Right lobe of liver (tissue), 6 donors: ENCODE measurements at regions not wholly inside any gene's neighbourhood (a gene's known extent, or its start where the extent isn't known, plus 50 kb on each side); places are given as distances from the start of the nearest gene placed in this dataset.

Source experiments
- ATAC-seq, 4 donors: fragments of 200-7000 bp; cut with Tn5 transposase; one replicate each; pipeline ENCODE4 v1.9.1; 2020; ENCODE audit warnings: mild to moderate bottlenecking in 4 of 4, moderate library complexity in 4 of 4
- DNase-seq, 3 donors: peaks; one replicate each; pipeline ENCODE4 v3.0.0-alpha.2; 2020
- H3K27ac ChIP-seq, 3 donors: fragments of 200-600 bp; one replicate each; pipeline ENCODE4 v1.8.0; 2022
- H3K27me3 ChIP-seq, 2 donors: fragments of 200-600 bp; one replicate each; pipeline ENCODE4 v1.8.0; 2022
- H3K36me3 ChIP-seq, 4 donors: fragments of 200-600 bp; sonication (generic) in 1 of 4; one replicate each; pipeline versions ENCODE4 v1.5.1 to v1.8.0; 2017 to 2022; ENCODE audit warnings: control low read depth in 1 of 4
- H3K4me1 ChIP-seq, 4 donors: fragments of 200-600 bp; sonication (generic) in 1 of 4; one replicate each; pipeline versions ENCODE4 v1.5.1 to v1.8.0; 2017 to 2022; ENCODE audit warnings: control low read depth in 1 of 4
- H3K4me3 ChIP-seq, 3 donors: fragments of 200-600 bp; one replicate each; pipeline ENCODE4 v1.8.0; 2022
- H3K9me3 ChIP-seq, 4 donors: fragments of 200-600 bp; sonication (generic) in 1 of 4; one replicate each; pipeline versions ENCODE4 v1.5.1 to v1.8.0; 2017 to 2022; ENCODE audit warnings: control low read depth in 1 of 4
- POLR2A ChIP-seq: fragments of 450-650 bp; IDR thresholded peaks from one replicate; pipeline ENCODE4 v1.6.1; 2017; ENCODE audit warnings: antibody characterized with exemption, mild to moderate bottlenecking
- WGBS: methylation state at CpG from one replicate; pipeline ENCODE4 v1.1.6; 2018; ENCODE audit warnings: low coverage, low lambda C conversion rate; ENCODE audit not compliant: insufficient coverage; ENCODE audit errors: missing lambda C conversion rate; 5-methylcytosine and 5-hydroxymethylcytosine counted together
- intact Hi-C, 2 donors: fragments of 100-400 bp; cut with DNase I; formaldehyde crosslinking; loops; one replicate each; pipeline versions ENCODE4 v1.11.2 to v1.14.1; 2022
- TF ChIP-seq, protein P1 (sequence below), 4 donors: fragments of 200-600 bp in 3 of 4; fragments of 450-650 bp in 1 of 4; IDR thresholded peaks; one replicate each; pipeline versions ENCODE4 v1.5.1 to v1.8.0; 2016 to 2022; ENCODE audit warnings: antibody characterized with exemption in 4 of 4, mild to moderate bottlenecking in 2 of 4
- donor health status: DM: no; HTN: yes; CAD: no.
- donor health status: DM: no; HTN: no; CAD: no.
- donor health status: DM: no; HTN: no; CAD: no.
- donor health status: DM: no; HTN: yes; CAD: no.
- donor health status: DM: no; HTN: yes; CAD: no.

DNA sequence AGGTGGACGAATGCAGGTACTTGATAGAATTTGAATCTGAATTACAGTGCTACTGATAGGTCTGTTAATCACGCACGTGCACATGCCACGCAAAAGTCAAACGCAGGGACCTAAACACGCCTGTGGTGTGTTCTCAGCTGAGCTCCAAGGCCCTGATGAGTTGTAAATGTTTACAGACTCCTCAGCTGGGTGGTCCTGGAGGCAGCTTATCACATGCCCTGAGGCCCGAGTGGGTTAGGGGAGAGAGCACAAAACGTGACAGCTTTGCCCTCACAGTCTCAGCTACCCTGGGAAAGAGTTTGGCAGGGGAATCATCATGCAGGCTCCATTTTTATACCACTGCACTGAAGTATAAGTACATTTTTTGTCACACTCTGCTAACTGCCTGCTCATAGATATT is 68.3 kb upstream of the FAM110C start:
- no peaks in the 10 kb centered on the region for H3K36me3 ChIP-seq
- TF ChIP-seq POLR2A: no peak
- TF ChIP-seq, protein P1, sequence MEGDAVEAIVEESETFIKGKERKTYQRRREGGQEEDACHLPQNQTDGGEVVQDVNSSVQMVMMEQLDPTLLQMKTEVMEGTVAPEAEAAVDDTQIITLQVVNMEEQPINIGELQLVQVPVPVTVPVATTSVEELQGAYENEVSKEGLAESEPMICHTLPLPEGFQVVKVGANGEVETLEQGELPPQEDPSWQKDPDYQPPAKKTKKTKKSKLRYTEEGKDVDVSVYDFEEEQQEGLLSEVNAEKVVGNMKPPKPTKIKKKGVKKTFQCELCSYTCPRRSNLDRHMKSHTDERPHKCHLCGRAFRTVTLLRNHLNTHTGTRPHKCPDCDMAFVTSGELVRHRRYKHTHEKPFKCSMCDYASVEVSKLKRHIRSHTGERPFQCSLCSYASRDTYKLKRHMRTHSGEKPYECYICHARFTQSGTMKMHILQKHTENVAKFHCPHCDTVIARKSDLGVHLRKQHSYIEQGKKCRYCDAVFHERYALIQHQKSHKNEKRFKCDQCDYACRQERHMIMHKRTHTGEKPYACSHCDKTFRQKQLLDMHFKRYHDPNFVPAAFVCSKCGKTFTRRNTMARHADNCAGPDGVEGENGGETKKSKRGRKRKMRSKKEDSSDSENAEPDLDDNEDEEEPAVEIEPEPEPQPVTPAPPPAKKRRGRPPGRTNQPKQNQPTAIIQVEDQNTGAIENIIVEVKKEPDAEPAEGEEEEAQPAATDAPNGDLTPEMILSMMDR (IDR thresholded peaks at IDR 0.05): no peak
- H3K4me1 ChIP-seq: peaks cover 0 to 10% (median 2%) of the 10 kb centered on the region in 4 donors
- H3K27ac ChIP-seq: no peak overlapping the region
- no peaks in the 10 kb centered on the region for H3K27me3 ChIP-seq
- no peak for ATAC-seq
- no peaks in the 10 kb centered on the region for H3K9me3 ChIP-seq
- no peak overlapping the region for H3K4me3 ChIP-seq
- 56% methylated on average over 8 of the region's 8 CpGs for WGBS
- intact Hi-C loops: no loop called here
- DNase-seq: no peak

DNA sequence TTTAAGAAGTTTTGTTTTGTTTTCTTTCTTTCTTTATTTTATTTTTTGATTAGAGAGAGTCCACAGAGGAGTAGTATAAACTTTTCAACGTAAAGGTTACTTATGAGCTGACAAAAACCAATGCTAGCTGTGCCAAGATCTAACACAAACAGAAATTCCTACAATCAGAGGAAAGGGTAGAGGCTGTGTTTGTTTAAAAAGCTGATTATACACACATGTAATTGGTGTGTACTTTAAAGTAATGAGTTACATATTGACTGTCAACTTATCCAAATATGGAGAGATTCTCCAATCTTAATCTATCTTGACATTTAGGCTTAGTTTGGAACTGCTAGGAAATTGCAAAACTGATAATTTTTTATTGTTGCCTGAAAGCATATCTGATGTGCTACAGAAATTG is 63.7 kb upstream of the FAM110C start:
- no peaks in the 10 kb centered on the region for H3K36me3 ChIP-seq
- 4% methylated on average over 1 of the region's 1 CpG for WGBS
- H3K4me1 ChIP-seq: peaks cover 0 to 16% (median 3%) of the 10 kb centered on the region in 4 donors
- H3K27me3 ChIP-seq: no peaks in the 10 kb centered on the region
- no peak overlapping the region for H3K4me3 ChIP-seq
- no peak overlapping the region for H3K27ac ChIP-seq
- no peak for DNase-seq
- H3K9me3 ChIP-seq: no peaks in the 10 kb centered on the region
- intact Hi-C loops: no loop called here
- ATAC-seq: peak; percentile 57 to 82 (median 76)
- TF ChIP-seq POLR2A: no peak
- TF ChIP-seq, protein P1 (IDR thresholded peaks at IDR 0.05): no peak

DNA sequence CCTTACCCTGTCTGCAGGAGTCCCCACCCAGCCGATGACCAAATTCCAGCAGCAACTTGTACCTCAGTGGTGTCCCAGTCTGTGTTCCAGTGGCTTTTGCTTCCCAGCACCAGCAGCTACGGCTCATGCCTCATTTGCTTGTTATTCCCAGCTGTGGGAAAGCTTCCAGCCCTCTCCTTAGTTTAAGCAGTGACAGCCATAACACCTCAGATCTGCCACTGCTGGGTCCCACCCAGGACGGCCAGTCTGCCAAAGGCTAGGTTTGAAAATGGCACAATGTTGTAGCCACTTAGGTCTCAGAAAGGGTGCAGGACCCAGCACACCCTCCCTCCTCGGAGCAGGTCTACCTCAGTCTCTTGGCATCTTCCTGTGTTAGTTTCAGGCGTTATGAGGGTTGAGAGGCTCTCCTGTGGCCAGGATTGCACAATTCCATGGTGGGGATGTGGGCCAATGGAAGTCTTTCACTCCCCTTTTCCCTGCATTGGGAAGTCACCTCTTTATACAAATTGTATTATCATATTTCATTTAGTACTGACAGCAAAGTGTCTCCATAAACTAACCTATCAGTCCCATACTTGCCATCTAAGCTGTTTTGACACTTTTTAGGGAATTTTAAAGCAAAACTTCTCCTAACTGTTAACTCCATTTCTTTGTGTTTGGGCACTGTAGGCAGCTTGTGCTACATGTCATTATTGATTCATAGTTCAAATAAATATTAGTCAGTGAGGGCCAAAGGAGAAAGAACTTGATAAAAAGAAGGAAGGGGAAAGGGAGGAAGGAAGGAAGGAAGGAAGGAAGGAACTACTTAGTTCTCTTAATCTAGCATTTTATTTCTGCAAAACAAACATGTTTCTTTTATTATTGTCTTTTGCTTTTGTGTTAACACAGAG is 62.9 kb upstream of the FAM110C start:
- Histone ChIP-seq H3K27me3 (no peaks in the 10 kb centered on the region), H3K9me3 (no peaks in the 10 kb centered on the region), H3K27ac (no peak overlapping the region), H3K4me3 (no peak overlapping the region), H3K36me3 (no peaks in the 10 kb centered on the region), H3K4me1 (peaks cover 0 to 16% (median 3%) of the 10 kb centered on the region in 4 donors)
- peak; percentile 59 to 83 (median 81) for ATAC-seq
- DNase-seq: no peak
- intact Hi-C loops: no loop called here
- WGBS: 5% methylated on average over 2 of the region's 5 CpGs
- TF ChIP-seq, protein P1 (IDR thresholded peaks at IDR 0.05): no peak
- TF ChIP-seq POLR2A: no peak

DNA sequence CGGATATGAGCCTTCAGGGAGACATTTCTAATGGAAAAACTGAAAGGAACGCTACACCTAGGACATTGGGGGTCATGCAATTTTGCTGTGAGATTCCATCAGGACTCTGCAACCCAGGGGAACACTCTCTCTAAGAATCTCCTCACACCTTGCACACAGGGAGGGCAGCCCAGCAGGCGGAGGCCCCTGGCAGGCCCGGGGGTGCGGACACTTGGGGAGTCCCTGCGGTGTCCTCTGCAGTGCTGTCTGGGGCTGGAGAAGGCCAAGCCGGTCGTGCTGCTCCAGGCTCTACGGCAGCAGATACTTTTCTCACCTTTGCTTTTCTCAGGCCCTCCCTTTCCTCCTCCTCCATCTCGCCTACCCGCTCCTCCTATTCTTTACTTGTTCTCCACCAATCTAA is 54.7 kb upstream of the FAM110C start:
- intact Hi-C loops: no loop called here
- no peak overlapping the region for H3K27ac ChIP-seq
- no peaks in the 10 kb centered on the region for H3K36me3 ChIP-seq
- H3K4me3 ChIP-seq: no peak overlapping the region
- peak in 1 of 4 donors; percentile 23 for ATAC-seq
- no peaks in the 10 kb centered on the region for H3K4me1 ChIP-seq
- no peak for TF ChIP-seq POLR2A
- TF ChIP-seq, protein P1 (IDR thresholded peaks at IDR 0.05): no peak
- WGBS: 67% methylated on average over 2 of the region's 11 CpGs
- H3K27me3 ChIP-seq: no peaks in the 10 kb centered on the region
- H3K9me3 ChIP-seq: no peaks in the 10 kb centered on the region
- no peak for DNase-seq
